Head of caudate nucleus (tissue), 42 donors: ENCODE measurements at regions not wholly inside any gene's neighbourhood (a gene's known extent, or its start where the extent isn't known, plus 50 kb on each side); places are given as distances from the start of the nearest gene placed in this dataset.
"Not testable (repeated sequence)": the region's sequence is repeated elsewhere in the genome, so short reads cannot be mapped to it uniquely, and the experiment has no call there.

Experiments used
- DNase-seq, 42 donors: peaks; one replicate each; pipeline versions ENCODE4 v3.0.0 to v3.0.0-alpha.2; 2020 to 2021; ENCODE audit warnings: mixed read lengths in 7 of 42
- intact Hi-C: fragments of 100-400 bp; cut with DNase I; formaldehyde crosslinking; loops from one replicate; pipeline ENCODE4 v1.15.0; 2022

DNA sequence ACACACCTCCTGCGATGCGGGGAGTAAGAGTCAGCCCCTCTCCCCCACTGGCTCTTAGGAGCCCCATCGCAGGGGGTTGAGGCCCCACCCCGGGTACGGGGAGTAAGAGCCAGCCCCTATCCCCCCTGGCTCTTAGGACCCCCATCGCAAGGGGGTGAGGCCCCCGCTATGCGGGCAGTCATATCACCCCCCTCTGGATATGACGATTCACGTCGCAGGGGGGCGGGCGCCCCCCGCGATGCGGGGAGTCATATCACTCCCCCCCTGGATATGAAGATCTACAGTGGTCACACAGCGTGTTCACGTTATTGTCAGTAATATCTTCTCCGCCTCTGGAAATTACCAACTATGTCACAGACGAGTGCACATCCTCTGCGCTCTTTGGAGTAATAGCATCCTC, 61.1 kb downstream of the DEFB131A start:
- intact Hi-C loops, DNase-seq: not testable (repeated sequence)

DNA sequence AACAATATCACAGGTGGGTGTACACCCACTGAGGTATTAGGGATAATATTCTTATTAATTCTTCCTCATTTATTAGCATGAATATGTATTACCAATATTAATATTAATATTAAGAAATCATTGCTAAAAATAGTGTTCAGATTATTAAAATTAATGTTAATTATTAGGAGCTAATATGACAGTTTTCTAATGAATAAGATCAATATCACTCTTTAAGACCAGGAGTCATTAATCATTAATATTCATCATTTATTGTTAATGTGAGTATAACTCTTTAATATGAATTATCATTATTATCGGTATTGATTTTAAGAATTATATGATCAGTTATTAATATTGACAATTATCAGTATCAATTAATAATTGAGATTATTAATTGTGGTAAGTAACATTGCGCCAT, 62.5 kb downstream of the DEFB131A start:
- DNase-seq, intact Hi-C loops: not testable (repeated sequence)

DNA sequence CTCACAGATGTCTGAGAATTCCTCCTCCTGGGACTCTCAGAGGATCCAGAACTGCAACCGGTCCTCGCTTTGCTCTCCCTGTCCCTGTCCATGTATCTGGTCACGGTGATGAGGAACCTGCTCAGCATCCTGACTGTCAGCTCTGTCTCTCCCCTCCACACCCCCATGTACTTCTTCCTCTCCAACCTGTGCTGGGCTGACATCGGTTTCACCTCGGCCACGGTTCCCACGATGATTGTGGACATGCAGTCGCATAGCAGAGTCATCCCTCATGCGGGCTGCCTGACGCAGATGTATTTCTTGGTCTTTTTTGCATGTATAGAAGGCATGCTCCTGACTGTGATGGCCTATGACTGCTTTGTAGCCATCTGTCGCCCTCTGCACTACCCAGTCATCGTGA, 68.7 kb downstream of the DEFB131A start:
- intact Hi-C loops, DNase-seq: not testable (repeated sequence)

DNA sequence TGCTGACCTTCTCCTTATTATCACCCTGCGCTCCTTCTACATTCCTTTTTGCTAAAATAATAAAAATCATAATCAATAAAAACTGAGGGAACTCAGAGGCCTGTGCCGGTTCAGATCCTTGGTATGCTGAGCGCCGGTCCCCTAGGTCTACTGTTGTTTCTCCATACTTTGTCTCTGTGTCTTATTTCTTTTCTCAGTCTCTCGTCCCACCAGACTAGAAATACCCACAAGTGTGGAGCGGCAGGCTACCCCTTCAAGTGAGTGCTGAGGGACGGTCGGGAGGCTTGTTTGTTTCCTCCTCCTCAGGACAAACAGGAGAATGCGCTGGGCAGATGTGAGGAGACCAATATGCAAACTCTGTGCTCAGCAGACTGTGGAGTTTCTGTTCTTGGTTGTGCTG, 75.4 kb downstream of the DEFB131A start:
- intact Hi-C loops, DNase-seq: not testable (repeated sequence)

DNA sequence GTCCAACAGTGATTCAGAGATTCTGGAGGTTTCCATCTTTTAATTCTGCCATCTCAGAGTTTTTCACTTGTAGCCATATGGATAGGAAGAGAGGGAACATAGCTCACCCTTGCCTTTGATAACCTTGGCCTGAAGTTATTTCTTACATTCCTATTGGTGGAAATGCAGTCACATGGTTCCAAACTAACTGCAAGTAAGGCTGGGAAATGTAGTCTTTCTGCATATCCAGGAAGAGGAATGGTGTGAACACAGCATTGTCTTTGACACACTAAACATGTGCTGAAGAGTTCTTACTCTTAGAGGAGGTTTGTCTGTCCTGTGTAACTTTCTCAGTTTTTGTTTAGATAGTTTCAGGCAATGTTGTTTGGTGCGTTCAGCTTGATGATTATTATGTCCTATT, 78.7 kb downstream of the DEFB131A start:
- intact Hi-C loops, DNase-seq: not testable (repeated sequence)

DNA sequence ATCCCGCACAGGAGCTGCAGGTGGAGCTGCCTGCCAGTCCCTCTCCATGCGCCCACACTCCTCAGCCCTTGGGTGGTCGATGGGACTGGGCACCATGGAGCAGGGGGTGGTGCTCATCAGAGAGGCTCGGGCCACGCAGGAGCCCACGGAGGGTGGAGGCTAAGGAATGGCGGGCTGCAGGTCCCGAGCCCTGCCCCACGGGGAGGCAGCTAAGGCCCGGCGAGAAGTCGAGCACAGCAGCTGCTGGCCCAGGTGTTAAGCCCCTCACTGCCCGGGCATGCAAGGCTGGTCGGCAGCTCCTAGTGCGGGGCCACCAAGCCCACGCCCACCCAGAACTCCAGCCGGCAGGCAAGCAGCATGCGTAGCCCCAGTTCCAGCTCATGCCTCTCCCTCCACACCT, 80.2 kb downstream of the DEFB131A start:
- DNase-seq, intact Hi-C loops: not testable (repeated sequence)

DNA sequence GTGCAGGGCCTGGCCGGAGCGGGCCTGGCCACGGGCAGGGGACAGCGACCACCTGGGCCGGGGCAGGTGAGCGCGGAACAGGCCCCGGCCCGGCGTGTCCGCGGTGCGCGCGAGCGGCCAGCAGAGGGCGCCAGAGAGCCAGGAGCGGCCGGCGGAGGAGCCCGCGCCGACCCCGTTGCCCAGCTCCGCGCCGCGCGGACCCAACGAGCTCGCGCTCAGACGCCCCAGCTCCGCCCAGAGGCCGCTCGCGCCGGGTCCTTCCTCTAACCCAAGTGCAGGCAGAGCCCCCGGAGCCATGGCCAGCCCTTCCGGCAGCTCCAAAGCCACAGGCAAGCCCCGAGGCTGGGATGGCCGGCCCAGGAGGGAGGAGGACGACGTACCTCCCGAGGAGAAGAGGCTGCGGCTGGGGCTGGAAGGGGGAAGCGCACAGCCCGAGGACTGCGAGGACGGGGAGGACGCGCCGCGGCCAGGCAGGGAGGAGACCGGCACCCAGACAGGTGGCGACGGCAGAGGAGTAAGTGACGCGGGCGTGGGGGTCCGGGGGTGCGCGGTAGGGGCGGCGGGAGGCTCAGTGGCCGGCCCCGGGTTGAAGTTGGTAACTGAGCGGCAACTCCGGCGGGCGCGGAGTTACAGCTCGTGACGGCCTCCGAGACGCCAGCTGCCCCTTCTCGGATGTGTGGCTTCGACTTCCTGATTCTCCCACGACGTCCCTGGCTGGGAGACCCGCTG, 88.1 kb downstream of the DEFB131A start:
- peak; percentile 22 to 86 (median 70) for DNase-seq
- intact Hi-C loops: loop anchor here (10.0 kb wide), 1 partner anchor 123 kb away; no protein-coding TSS in a partner anchor

DNA sequence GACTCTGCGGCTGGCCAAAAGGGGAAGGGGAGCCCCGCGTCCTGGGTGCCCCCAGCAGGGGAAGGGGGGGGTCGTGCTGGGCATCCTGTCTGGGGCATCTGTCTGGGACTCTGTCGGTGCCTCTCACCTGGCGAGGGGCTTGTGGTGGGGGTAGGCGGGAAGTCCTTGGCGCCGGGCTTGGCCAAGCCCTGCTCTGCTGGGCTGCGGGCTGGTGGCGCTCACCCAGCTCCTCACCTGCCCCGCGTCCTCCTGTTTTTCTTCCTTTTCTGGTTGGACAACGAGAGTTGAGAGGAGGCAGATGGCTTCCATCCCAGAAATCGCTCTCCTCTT, 88.6 kb downstream of the DEFB131A start:
- intact Hi-C loops: loop anchor here (10.0 kb wide), 1 partner anchor 122 kb away; no protein-coding TSS in a partner anchor
- DNase-seq: not testable (repeated sequence)

DNA sequence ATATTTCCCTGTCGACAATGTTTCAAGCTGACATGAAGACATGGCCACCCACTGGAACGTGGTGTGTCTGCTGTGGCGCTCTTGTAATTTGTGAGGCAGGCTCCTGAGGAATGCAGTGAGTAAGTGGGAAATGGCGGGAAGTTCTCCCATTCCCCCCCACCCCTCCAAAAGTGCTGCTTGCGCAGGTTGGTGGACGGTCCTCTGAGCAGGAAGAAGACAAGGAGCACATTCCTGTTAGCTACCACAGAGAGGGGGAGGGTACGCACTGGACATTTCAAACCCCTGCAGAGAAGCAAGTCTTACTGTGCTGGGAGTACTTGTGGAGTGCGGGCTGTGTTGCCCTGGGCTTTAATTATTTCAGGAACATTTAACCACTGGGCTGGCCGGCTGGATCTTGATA, 92.9 kb downstream of the DEFB131A start:
- intact Hi-C loops: loop anchor here (10.0 kb wide), 1 partner anchor 118 kb away; no protein-coding TSS in a partner anchor
- DNase-seq: not testable (repeated sequence)

DNA sequence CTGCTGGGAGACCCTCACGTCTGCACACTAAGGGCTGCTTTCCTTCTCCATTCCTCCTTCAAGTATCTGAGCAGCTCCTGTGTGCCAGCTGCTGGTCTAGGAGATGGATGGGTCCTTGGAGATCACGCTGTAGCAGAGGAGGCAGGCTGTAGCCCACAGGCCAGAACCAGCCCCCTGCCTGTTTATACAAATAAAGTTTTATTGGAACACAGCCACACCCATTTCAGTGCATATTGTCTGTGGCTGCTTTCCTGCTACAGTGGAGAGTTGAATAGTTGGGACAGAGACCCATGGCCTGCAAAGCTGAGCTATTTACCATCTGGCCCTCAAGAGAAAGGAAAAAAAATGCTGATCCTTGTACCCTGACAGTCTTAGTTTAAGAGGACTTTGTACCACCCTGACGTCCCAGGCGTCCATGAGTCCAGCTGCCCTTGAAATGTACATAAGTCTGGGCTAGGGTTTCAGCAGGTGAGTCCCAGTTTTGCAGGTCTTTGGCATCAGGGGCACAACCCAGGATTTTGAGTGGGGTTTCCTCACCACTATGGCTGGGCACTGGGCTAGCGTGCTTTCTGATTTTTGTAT, 95.8 kb downstream of the DEFB131A start:
- intact Hi-C loops: loop anchor here (10.0 kb wide), 1 partner anchor 115 kb away; no protein-coding TSS in a partner anchor
- not testable (repeated sequence) for DNase-seq

DNA sequence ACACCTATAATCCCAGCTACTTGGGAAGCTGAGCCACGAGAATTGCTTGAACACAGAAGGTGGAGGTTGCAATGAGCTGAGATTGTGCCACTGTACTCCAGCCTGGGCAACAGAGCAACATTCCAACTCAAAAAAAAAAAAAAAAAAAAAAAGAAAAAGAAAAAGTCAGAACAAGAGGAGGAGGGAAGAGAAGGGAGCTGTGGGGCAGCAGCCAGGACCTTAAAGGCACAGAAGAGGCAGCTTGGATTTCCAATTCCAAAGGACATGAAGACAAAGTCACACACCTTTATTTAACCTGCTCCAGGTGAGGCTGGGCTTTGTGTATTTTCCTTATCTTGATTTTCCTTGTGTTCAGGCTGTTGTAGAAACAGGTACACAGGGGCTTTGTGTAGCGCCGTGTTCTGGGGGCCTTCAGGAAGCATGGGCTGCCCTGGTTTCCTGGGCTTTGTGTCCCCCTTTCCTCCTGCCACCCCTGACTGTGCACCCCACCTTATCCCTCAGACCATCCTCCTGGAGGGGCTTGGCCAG, 97.2 kb downstream of the DEFB131A start:
- intact Hi-C loops, DNase-seq: not testable (repeated sequence)

DNA sequence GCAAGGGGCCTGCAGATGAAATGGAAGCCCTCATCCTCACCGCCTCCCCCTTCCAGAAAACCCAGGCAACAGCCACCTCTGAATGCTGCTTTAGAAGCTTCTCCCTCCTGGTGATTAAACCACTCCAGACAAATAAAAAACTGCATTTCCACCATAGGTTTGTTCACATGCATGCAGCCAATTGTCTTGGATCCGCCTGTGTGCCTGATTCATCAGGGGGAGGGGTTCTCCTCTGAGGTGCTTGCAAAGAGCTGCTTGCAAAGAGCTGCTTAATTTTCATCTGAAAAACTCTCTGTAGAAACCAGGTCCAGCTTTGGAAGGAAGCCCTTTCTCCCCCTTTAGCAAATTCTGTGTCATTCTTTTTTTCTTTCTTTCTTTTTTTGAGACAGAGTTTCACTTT, 100.6 kb downstream of the DEFB131A start:
- intact Hi-C loops: not testable (repeated sequence)

DNA sequence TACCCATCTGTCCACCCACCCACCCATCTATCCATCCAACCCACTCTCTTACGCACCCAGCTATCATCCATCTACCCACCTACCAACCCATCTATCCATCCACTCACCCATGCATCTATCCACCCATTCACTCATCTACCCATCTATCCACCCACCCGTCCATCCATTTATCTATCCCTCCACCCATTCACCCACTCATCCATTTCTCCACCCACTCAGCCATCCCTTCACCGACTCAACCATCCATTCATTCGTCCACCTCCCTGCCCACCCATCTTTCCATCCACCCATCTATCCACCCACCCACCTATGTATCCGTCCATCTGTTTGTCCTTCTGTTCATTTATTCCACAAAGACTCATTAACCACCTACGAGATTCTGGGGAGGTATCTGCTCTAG, 103.3 kb downstream of the DEFB131A start:
- intact Hi-C loops, DNase-seq: not testable (repeated sequence)

More for the DNA sequence above, 100.6 kb downstream of the DEFB131A start:
- DNase-seq: peak in 28 of 42 donors; percentile 4 to 78 (median 46)

DNA sequence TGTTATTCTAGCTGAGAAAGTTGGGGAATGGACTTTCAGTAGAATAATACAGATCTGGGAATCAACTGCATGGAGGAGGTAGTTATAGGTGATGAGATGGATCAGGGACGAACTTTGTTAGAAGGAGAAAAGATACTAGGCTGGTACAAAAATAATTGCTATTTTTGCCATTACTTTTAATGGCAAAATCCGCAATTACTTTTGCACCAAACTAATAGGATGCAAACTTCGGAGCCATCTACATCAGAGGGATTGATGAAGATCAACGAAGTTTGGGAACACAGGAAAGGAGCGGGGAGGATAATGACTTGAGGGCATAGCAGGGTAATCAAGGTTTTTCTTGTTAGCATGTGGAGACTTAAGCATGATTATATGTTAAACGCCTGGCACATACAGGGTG, 111.9 kb downstream of the DEFB131A start:
- intact Hi-C loops, DNase-seq: not testable (repeated sequence)

DNA sequence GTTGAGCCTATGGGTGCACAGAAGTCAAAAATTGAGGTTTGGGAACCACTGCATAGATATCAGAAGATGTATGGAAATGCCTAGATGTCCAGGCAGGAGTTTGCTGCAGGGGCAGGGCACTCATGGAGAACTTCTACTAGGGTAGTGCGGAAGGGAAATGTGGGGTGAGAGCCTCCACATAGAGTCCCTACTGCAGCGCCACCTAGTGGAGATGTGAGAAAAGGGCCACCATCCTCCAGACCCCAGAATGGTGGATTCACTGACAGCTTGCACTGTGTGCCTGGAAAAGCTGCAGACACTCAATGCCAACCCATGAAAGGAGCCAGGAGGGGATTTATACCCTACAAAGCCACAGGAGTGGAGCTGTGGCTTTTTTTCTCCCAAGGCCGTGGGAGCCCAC, 133.7 kb downstream of the DEFB131A start:
- DNase-seq, intact Hi-C loops: not testable (repeated sequence)

DNA sequence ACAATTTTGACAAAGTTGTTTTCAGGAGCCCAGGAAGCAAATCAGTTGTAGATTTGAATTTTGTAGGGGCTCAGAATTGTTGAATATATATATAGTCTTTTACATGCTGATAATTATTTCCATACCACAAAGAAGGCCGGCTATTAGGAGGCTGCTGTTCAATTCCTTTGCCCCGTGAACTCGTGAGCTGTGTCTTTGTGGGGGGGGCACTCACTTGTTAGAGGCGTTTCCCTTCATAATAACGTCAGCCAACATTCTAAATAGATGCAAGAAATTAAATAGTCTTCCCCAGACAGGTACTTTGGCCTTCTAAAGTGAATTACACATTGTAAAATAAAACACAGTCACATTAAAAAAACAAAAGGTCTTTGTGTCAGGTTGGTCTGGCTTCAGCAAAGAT, 138.7 kb downstream of the DEFB131A start:
- DNase-seq: not testable (repeated sequence)

DNA sequence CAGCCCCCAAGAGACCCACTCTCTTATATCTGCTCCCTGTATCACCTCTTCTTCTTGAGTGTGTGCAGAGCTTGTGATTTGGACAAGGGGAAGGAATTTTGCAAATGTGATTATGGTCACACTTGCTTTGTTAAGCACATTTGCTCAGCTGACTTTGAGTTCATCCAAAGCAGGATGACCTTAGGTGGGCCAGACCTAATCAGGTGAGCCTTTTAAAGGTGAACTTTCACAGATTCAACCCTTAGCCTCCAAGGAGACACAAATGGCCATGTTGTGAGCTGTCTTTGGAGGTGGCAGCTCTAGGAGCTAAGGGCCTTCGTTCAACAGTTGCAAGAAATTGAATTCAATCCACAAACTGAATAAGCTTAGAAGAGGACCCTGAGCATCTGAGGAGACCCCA, 147.8 kb downstream of the DEFB131A start:
- DNase-seq: no peak
- intact Hi-C loops: no loop called here

More for the DNA sequence above, 138.7 kb downstream of the DEFB131A start:
- intact Hi-C loops: not testable (repeated sequence)

DNA sequence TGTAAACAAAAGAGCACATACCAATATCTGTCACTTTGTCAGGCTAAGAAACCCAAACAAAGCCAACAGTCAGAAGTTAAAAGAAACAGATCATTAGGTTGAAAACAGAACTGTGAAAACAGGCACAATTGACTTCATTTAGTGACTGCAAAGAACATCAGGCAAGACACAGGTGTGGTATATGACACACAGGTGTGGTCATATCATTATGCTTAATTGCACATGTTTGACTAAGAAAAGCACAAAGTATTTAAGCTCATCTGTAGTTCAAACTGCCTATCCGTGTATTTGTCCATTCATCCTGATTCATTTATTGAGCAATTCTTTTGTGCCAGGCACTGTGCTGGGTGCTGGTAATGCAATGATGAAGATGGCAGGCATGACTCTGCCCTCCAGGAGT, 150.7 kb downstream of the DEFB131A start:
- intact Hi-C loops: no loop called here
- DNase-seq: no peak

DNA sequence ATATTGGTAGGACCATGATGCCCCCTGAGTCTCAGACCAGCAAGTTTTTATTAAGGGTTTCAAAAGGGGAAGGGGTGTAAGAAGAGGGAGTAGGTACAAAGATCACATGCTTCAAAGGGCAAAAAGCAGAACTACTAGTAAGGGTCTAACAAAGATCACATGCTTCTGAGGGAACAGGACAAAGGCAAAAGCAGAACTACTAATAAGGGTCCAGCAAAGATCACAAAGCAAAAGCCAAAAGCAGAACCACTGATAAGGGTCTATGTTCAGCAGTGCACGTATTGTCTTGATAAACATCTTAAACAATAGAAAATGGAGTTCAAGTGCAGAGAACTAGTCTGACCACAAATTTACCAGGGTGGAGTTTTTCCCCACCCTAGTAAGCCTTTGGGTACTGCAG, 151.3 kb downstream of the DEFB131A start:
- intact Hi-C loops, DNase-seq: not testable (repeated sequence)

DNA sequence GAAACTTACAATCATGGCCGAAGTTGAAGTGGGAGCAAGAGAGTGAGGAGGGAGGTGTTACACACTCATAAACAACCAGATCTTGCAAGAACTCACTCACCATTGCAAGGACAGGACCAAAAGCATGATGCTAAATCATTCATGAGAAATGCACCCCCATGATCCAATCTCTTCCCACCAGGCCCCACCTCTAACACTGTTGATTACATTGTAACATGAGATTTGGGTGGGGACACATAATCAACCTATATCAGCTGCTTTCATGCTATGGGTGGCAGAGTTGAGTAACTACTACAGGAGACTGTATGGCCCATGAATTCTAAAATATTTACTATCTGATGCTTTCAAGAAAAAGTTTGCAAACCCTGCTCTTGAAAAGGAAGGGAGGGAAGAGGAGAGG, 155.1 kb downstream of the DEFB131A start:
- DNase-seq: no peak
- intact Hi-C loops: no loop called here
